Astrocyte (in vitro differentiated cells and primary cell): ENCODE measurements at regions not wholly inside any gene's neighbourhood (a gene's known extent, or its start where the extent isn't known, plus 50 kb on each side); places are given as distances from the start of the nearest gene placed in this dataset.

Experiments used
- EZH2 ChIP-seq: IDR thresholded peaks from 2 replicates; pipeline ENCODE4 v1.6.1; 2012; ENCODE audit warnings: mild to moderate bottlenecking, low read length, inconsistent platforms; ENCODE audit not compliant: insufficient read depth
- TF ChIP-seq, protein P1 (sequence below): IDR thresholded peaks from 2 replicates; pipeline ENCODE4 v1.5.1; 2011; ENCODE audit warnings: low read depth, mild to moderate bottlenecking, inconsistent platforms, low read length, moderate library complexity; ENCODE audit not compliant: insufficient read depth

DNA sequence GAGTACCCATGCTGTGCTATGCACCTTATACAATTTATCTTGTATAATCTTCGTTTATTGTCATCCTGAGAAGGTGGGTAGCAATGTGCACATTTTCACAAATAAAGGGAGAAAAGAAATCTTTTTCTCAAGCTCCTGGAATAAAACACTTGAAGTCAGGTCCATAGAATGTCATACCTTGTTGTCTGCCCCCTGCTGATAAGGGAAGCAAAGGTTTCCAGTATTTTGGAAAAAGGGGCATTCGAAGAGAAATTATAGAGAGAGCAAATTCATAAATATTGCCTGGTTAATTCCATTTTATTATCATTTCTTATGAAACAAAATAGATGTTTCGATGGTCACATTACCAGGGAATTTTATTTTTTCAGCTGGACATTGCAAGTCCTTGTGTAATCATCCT, 277.8 kb downstream of the RAP2B start:
- TF ChIP-seq, protein P1, sequence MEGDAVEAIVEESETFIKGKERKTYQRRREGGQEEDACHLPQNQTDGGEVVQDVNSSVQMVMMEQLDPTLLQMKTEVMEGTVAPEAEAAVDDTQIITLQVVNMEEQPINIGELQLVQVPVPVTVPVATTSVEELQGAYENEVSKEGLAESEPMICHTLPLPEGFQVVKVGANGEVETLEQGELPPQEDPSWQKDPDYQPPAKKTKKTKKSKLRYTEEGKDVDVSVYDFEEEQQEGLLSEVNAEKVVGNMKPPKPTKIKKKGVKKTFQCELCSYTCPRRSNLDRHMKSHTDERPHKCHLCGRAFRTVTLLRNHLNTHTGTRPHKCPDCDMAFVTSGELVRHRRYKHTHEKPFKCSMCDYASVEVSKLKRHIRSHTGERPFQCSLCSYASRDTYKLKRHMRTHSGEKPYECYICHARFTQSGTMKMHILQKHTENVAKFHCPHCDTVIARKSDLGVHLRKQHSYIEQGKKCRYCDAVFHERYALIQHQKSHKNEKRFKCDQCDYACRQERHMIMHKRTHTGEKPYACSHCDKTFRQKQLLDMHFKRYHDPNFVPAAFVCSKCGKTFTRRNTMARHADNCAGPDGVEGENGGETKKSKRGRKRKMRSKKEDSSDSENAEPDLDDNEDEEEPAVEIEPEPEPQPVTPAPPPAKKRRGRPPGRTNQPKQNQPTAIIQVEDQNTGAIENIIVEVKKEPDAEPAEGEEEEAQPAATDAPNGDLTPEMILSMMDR, result no peak
- TF ChIP-seq EZH2, result no peak
